AG10803 (cell line): ENCODE measurements at regions not wholly inside any gene's neighbourhood (a gene's known extent, or its start where the extent isn't known, plus 50 kb on each side); places are given as distances from the start of the nearest gene placed in this dataset.

Source experiments
- DNase-seq: peaks from one replicate; pipeline ENCODE4 v3.0.0; 2010; ENCODE audit warnings: low read depth
- H3K4me3 ChIP-seq: 2 replicates; pipeline ENCODE4 v1.5.1; 2011; ENCODE audit warnings: mild to moderate bottlenecking, low read length, control low read depth
- CTCF ChIP-seq: conservative IDR thresholded peaks from 2 replicates; pipeline ENCODE4 v1.5.1; 2011; ENCODE audit warnings: mild to moderate bottlenecking, low read length, control low read depth, inconsistent platforms

GRCh38 chr16:63527404-63527803 is 1491.2 kb upstream of the CDH8 start:
- no peak overlapping the region for H3K4me3 ChIP-seq
- DNase-seq = no peak
- no peak for TF ChIP-seq CTCF

GRCh38 chr16:63516394-63516793 is 1480.2 kb upstream of the CDH8 start:
- no peak for TF ChIP-seq CTCF
- no peak overlapping the region for H3K4me3 ChIP-seq
- DNase-seq = no peak

- DNase-seq = no peak
- no peak overlapping the region for H3K4me3 ChIP-seq
- TF ChIP-seq CTCF = no peak
Measured at GRCh38 chr16:63512910-63513309, 1476.7 kb upstream of the CDH8 start.

GRCh38 chr16:63497408-63497807 is 1461.2 kb upstream of the CDH8 start:
- DNase-seq = no peak
- TF ChIP-seq CTCF = no peak

GRCh38 chr16:63496282-63496681 is 1460.0 kb upstream of the CDH8 start:
- no peak overlapping the region for H3K4me3 ChIP-seq
- no peak for TF ChIP-seq CTCF
- no peak for DNase-seq

More at GRCh38 chr16:63497408-63497807, 1461.2 kb upstream of the CDH8 start:
- H3K4me3 ChIP-seq = no peak overlapping the region

- no peak for TF ChIP-seq CTCF
- H3K4me3 ChIP-seq = no peak overlapping the region
- no peak for DNase-seq
Measured at GRCh38 chr16:63488955-63489354, 1452.7 kb upstream of the CDH8 start.

- no peak overlapping the region for H3K4me3 ChIP-seq
- no peak for DNase-seq
- no peak for TF ChIP-seq CTCF
Measured at GRCh38 chr16:63481060-63481459, 1444.8 kb upstream of the CDH8 start.
